ENCODE measurements at regions not wholly inside any gene's neighbourhood (a gene's known extent, or its start where the extent isn't known, plus 50 kb on each side); places are given as distances from the start of the nearest gene placed in this dataset.

DNA sequence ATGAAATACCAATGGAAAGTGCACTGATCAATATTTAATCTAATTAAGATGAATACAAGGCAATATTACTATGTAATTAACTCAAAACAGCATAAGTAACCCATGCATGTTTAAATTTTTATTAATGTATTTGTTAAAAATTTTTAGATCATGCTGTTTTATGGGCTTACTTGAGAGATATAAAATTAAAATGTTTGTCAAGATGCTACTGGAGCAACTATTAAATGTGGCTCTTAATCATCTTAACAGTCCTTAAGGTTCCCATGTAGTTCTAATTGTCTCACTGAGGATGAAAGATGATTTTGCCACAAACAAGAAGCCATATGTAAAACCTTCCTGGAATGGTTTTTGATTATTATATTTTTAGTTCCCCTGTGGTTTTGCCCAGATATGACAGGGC is 897.1 kb downstream of the KCNMA1 start:
- H3K27me3 ChIP-seq, result no peaks in the 10 kb centered on the region
- intact Hi-C loops (cut with DNase I), result no loop called here
- H3K27ac ChIP-seq, result no peak overlapping the region
- H3K9me3 ChIP-seq, result no peaks in the 10 kb centered on the region
- no peaks in the 10 kb centered on the region for H3K36me3 ChIP-seq
- DNase-seq, result no peak
- TF ChIP-seq, protein P1, sequence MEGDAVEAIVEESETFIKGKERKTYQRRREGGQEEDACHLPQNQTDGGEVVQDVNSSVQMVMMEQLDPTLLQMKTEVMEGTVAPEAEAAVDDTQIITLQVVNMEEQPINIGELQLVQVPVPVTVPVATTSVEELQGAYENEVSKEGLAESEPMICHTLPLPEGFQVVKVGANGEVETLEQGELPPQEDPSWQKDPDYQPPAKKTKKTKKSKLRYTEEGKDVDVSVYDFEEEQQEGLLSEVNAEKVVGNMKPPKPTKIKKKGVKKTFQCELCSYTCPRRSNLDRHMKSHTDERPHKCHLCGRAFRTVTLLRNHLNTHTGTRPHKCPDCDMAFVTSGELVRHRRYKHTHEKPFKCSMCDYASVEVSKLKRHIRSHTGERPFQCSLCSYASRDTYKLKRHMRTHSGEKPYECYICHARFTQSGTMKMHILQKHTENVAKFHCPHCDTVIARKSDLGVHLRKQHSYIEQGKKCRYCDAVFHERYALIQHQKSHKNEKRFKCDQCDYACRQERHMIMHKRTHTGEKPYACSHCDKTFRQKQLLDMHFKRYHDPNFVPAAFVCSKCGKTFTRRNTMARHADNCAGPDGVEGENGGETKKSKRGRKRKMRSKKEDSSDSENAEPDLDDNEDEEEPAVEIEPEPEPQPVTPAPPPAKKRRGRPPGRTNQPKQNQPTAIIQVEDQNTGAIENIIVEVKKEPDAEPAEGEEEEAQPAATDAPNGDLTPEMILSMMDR (IDR thresholded peaks at IDR 0.05), result no peak
- no peak for TF ChIP-seq POLR2A (IDR thresholded peaks at IDR 0.05)
- no peaks in the 10 kb centered on the region for H3K4me1 ChIP-seq
- H3K4me3 ChIP-seq (replicated peaks in 1 of 3), result no peak overlapping the region

DNA sequence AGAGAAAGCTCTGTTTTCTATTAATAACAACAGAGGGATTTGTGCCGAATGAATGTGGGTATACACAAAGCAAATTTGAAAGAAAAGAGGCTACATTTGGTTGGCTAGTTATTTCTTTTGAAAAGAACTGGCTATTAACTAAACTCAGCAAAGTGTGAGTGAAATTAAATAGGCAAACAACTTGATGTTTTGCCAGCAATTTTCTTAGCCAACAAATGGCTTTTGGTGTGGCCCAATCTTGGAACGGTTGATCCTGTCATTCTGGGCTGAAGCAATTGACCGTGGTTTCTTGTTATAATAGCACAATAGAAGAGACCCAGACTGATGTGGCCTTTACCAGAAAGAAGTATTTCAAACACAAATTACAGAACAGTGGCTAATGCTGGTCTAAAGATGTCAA is 898.6 kb downstream of the KCNMA1 start:
- WGBS, 2 donors, result 70 to 86% methylated on average over 3 of the region's 3 CpGs
- no peaks in the 10 kb centered on the region for H3K9me3 ChIP-seq
- H3K27me3 ChIP-seq, result no peaks in the 10 kb centered on the region
- H3K27ac ChIP-seq, result no peak overlapping the region
- H3K4me1 ChIP-seq, result no peaks in the 10 kb centered on the region
- TF ChIP-seq, protein P1 (IDR thresholded peaks at IDR 0.05), result no peak
- TF ChIP-seq POLR2A (IDR thresholded peaks at IDR 0.05), result no peak
- no peaks in the 10 kb centered on the region for H3K36me3 ChIP-seq
- no peak for DNase-seq
- no peak overlapping the region for H3K4me3 ChIP-seq (replicated peaks in 1 of 3)
- intact Hi-C loops (cut with DNase I), result no loop called here

DNA sequence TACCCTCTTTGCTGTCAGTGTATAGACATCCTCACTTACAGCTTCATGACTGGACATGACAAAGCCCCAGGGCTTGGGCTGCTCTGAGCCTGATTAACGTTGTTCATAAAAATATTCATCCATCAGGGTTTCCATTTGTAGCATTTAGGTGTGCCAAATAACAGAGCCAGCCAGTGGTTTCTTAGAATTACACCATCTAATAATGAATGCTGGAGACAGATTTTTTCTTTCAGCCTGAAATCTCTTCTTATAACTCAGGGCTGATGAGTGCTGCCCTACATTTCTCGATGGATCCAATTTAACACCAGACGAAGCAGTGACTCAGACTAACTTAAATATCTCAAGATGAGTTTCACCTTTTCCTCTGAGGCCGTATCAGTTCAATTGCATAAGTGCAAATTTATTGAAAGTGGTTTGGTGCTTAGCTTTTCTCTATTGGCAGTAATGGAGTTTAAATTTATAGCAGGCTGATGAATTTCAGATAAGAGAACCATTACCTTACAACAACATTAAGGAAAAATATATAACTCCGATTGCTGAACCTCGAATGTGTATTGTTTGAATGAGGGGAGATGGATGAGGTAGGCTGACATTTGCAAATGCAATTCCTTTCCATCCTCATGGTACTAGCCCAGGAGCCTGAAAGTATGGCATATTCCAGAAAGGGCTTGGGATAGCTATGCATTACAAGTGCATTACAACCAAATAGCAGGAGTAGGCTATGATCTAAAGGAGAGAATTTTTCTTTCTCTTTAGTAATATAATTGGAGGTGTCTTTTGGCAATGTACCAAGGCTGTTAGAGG is 900.6 kb downstream of the KCNMA1 start:
- Histone ChIP-seq H3K27ac (no peak overlapping the region), H3K4me1 (no peaks in the 10 kb centered on the region), H3K27me3 (no peaks in the 10 kb centered on the region), H3K4me3 (replicated peaks in 1 of 3) (no peak overlapping the region), H3K9me3 (no peaks in the 10 kb centered on the region), H3K36me3 (no peaks in the 10 kb centered on the region)
- 75 to 86% methylated on average over 6 of the region's 6 CpGs for WGBS, 2 donors
- no peak for DNase-seq
- intact Hi-C loops (cut with DNase I), result no loop called here
- TF ChIP-seq, protein P1 (IDR thresholded peaks at IDR 0.05), result no peak

DNA sequence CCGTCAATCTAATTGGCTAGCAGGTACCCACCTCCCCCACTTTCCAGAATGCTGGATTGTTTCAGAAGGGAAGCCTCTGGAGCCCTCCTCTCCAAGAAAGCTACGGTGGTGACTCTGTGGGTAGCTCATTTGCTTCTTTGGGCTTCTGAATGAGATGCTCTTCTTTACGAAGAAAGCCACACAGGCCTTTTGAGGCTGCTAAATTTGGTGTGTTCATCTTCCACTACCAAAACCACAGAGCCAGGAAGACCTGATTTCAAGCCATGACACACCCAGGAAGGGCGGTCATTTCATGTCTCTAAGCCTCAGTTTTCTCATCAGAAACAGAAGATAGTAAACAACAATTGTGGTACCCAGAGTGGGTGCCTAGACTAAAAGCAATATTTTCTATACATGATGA is 901.2 kb downstream of the KCNMA1 start:
- Histone ChIP-seq H3K4me3 (replicated peaks in 1 of 3) (no peak overlapping the region), H3K4me1 (no peaks in the 10 kb centered on the region), H3K9me3 (no peaks in the 10 kb centered on the region), H3K27ac (no peak overlapping the region), H3K27me3 (no peaks in the 10 kb centered on the region), H3K36me3 (no peaks in the 10 kb centered on the region)
- 66 to 76% methylated on average over 4 of the region's 4 CpGs for WGBS, 2 donors
- DNase-seq, result no peak
- intact Hi-C loops (cut with DNase I), result no loop called here
- no peak for TF ChIP-seq POLR2A (IDR thresholded peaks at IDR 0.05)
- TF ChIP-seq, protein P1 (IDR thresholded peaks at IDR 0.05), result no peak

DNA sequence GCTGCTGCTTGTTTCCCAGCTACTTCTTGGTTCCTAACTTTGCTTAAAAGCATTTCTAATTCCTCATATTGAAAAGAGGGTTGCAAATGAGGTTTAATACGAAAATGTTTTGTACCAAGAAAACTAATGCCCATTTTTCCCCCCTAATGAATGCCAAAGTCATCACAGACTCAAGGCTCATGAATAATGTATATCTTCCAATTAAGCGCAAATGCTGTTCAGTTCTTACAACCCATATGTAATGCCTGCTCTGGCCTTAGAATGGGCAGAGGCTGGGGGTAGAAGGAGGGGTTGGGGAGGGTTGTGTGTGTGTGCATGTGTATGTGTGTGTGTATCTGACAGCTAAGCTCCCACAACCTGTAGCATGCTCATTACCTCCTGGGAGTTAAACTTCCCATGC is 901.7 kb downstream of the KCNMA1 start:
- no peaks in the 10 kb centered on the region for H3K36me3 ChIP-seq
- TF ChIP-seq, protein P1 (IDR thresholded peaks at IDR 0.05), result no peak
- no peak for TF ChIP-seq POLR2A (IDR thresholded peaks at IDR 0.05)
- H3K27me3 ChIP-seq, result no peaks in the 10 kb centered on the region
- no peak for DNase-seq
- H3K27ac ChIP-seq, result no peak overlapping the region
- 75 to 78% methylated on average over 2 of the region's 2 CpGs for WGBS, 2 donors
- intact Hi-C loops (cut with DNase I), result no loop called here
- H3K4me3 ChIP-seq (replicated peaks in 1 of 3), result no peak overlapping the region
- H3K4me1 ChIP-seq, result no peaks in the 10 kb centered on the region
- H3K9me3 ChIP-seq, result no peaks in the 10 kb centered on the region

Data from thyroid gland (tissue), 4 donors.